Renal cortical epithelial cell (primary cell): ENCODE measurements at regions not wholly inside any gene's neighbourhood (a gene's known extent, or its start where the extent isn't known, plus 50 kb on each side); places are given as distances from the start of the nearest gene placed in this dataset.

Experiments
- DNase-seq: peaks from one replicate; pipeline ENCODE4 v3.0.0-alpha.2; 2011; ENCODE audit warnings: low read depth

- no peak for DNase-seq
Observed at GRCh38 chr2:79355569-79355968, 157.3 kb upstream of the CTNNA2 start.

- no peak for DNase-seq
Observed at GRCh38 chr2:79327460-79327859, 167.9 kb upstream of the REG3A start.

- no peak for DNase-seq
Observed at GRCh38 chr2:79320871-79321270, 161.3 kb upstream of the REG3A start.

- DNase-seq: no peak
Observed at GRCh38 chr2:79294994-79295393, 135.4 kb upstream of the REG3A start.

- DNase-seq: no peak
Observed at GRCh38 chr2:79292958-79293315, 133.4 kb upstream of the REG3A start.

- DNase-seq: no peak
Observed at GRCh38 chr2:79292239-79292957, 132.8 kb upstream of the REG3A start.

GRCh38 chr2:79275863-79276262 lies 116.3 kb upstream of the REG3A start:
- DNase-seq: no peak

- DNase-seq: no peak
Observed at GRCh38 chr2:79275197-79275596, 115.6 kb upstream of the REG3A start.

- no peak for DNase-seq
Observed at GRCh38 chr2:79272616-79273015, 113.1 kb upstream of the REG3A start.

- DNase-seq: no peak
Observed at GRCh38 chr2:79271456-79271855, 111.9 kb upstream of the REG3A start.

GRCh38 chr2:79260848-79261247 lies 101.3 kb upstream of the REG3A start:
- DNase-seq: no peak

- DNase-seq: no peak
Observed at GRCh38 chr2:79259959-79260358, 100.4 kb upstream of the REG3A start.

- DNase-seq: no peak
Observed at GRCh38 chr2:79259296-79259695, 99.7 kb upstream of the REG3A start.

- no peak for DNase-seq
Observed at GRCh38 chr2:79253243-79253774, 93.8 kb upstream of the REG3A start.

- DNase-seq: no peak
Observed at GRCh38 chr2:79250656-79251055, 91.1 kb upstream of the REG3A start.

- no peak for DNase-seq
Observed at GRCh38 chr2:79248776-79249175, 89.2 kb upstream of the REG3A start.

GRCh38 chr2:79235135-79235534 lies 75.6 kb upstream of the REG3A start:
- DNase-seq: no peak

GRCh38 chr2:79223539-79223938 lies 64.0 kb upstream of the REG3A start:
- no peak for DNase-seq

- peak; percentile 62 for DNase-seq
Observed at GRCh38 chr2:79219383-79219988, 59.9 kb upstream of the REG3A start.

- no peak for DNase-seq
Observed at GRCh38 chr2:79210274-79210917, 50.8 kb upstream of the REG3A start.
